ENCODE measurements at regions not wholly inside any gene's neighbourhood (a gene's known extent, or its start where the extent isn't known, plus 50 kb on each side); places are given as distances from the start of the nearest gene placed in this dataset.

GRCh38 chr7:112858838-112859237 lies 68.6 kb upstream of the TMEM168 start:
- Histone ChIP-seq H3K27ac (ENCODE audit: low read depth) (no peak overlapping the region), H3K9me2 (ENCODE audit: insufficient read depth) (no peaks in the 10 kb centered on the region), H3K79me2 (replicated peaks; ENCODE audit: insufficient read depth) (no peaks in the 10 kb centered on the region), H3K4me3 (no peak overlapping the region), H3F3A (replicated peaks; ENCODE audit: low read depth) (no peaks in the 10 kb centered on the region), H3K4me1 (ENCODE audit: insufficient read depth) (no peaks in the 10 kb centered on the region), H3K4me2 (no peak overlapping the region), H3K27me3 (ENCODE audit: insufficient read depth) (no peaks in the 10 kb centered on the region), H2AFZ (no peak overlapping the region), H4K20me1 (replicated peaks; ENCODE audit: insufficient read depth) (no peaks in the 10 kb centered on the region; the same call in 1 of the 2 replicates), H3K36me3 (ENCODE audit: insufficient read depth) (no peaks in the 10 kb centered on the region)
- Mint-ChIP-seq H3K27me3 (ENCODE audit: insufficient read depth, low read depth, poor library complexity) (peaks cover 2% of the 10 kb centered on the region), H3K27ac (no peak overlapping the region), H3K4me1 (no peaks in the 10 kb centered on the region), H3K9me3 (no peaks in the 10 kb centered on the region), H3K4me3 (no peak overlapping the region), H3K36me3 (ENCODE audit: low read depth) (peaks cover 1% of the 10 kb centered on the region; the same call in 1 of the 3 replicates)
- no peak for ATAC-seq
- no peak for DNase-seq (ENCODE audit: low spot score)
- no peak for TF ChIP-seq CREB1 (CRISPR knock-in tag; IDR thresholded peaks at IDR 0.05; ENCODE audit: low read depth)
- no peak for TF ChIP-seq EZH2phosphoT487 (IDR thresholded peaks at IDR 0.05; ENCODE audit: unreplicated experiment)
- no peak for TF ChIP-seq ZNF114 (CRISPR knock-in tag; IDR thresholded peaks at IDR 0.05)
- no peak for TF ChIP-seq POLR2AphosphoS5 (IDR thresholded peaks at IDR 0.05; ENCODE audit: low read depth)
- TF ChIP-seq ETS1 (IDR thresholded peaks at IDR 0.05), result no peak
- no peak for TF ChIP-seq NANOG (IDR thresholded peaks at IDR 0.05; ENCODE audit: borderline replicate concordance)
- TF ChIP-seq STAT1 (IDR thresholded peaks at IDR 0.05; ENCODE audit: unreplicated experiment), result no peak
- no peak for TF ChIP-seq ZNF331 (CRISPR knock-in tag; IDR thresholded peaks at IDR 0.05; ENCODE audit: low read depth)
- no peak for TF ChIP-seq EZH2 (IDR thresholded peaks at IDR 0.05; ENCODE audit: low read depth, unreplicated experiment)
- TF ChIP-seq, protein P1, sequence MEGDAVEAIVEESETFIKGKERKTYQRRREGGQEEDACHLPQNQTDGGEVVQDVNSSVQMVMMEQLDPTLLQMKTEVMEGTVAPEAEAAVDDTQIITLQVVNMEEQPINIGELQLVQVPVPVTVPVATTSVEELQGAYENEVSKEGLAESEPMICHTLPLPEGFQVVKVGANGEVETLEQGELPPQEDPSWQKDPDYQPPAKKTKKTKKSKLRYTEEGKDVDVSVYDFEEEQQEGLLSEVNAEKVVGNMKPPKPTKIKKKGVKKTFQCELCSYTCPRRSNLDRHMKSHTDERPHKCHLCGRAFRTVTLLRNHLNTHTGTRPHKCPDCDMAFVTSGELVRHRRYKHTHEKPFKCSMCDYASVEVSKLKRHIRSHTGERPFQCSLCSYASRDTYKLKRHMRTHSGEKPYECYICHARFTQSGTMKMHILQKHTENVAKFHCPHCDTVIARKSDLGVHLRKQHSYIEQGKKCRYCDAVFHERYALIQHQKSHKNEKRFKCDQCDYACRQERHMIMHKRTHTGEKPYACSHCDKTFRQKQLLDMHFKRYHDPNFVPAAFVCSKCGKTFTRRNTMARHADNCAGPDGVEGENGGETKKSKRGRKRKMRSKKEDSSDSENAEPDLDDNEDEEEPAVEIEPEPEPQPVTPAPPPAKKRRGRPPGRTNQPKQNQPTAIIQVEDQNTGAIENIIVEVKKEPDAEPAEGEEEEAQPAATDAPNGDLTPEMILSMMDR (conservative IDR thresholded peaks at IDR 0.05; ENCODE audit: low read depth in 2 of 2), result no peak
- TF ChIP-seq JUNB (IDR thresholded peaks at IDR 0.05; ENCODE audit: unreplicated experiment), result no peak
- TF ChIP-seq, protein P2, sequence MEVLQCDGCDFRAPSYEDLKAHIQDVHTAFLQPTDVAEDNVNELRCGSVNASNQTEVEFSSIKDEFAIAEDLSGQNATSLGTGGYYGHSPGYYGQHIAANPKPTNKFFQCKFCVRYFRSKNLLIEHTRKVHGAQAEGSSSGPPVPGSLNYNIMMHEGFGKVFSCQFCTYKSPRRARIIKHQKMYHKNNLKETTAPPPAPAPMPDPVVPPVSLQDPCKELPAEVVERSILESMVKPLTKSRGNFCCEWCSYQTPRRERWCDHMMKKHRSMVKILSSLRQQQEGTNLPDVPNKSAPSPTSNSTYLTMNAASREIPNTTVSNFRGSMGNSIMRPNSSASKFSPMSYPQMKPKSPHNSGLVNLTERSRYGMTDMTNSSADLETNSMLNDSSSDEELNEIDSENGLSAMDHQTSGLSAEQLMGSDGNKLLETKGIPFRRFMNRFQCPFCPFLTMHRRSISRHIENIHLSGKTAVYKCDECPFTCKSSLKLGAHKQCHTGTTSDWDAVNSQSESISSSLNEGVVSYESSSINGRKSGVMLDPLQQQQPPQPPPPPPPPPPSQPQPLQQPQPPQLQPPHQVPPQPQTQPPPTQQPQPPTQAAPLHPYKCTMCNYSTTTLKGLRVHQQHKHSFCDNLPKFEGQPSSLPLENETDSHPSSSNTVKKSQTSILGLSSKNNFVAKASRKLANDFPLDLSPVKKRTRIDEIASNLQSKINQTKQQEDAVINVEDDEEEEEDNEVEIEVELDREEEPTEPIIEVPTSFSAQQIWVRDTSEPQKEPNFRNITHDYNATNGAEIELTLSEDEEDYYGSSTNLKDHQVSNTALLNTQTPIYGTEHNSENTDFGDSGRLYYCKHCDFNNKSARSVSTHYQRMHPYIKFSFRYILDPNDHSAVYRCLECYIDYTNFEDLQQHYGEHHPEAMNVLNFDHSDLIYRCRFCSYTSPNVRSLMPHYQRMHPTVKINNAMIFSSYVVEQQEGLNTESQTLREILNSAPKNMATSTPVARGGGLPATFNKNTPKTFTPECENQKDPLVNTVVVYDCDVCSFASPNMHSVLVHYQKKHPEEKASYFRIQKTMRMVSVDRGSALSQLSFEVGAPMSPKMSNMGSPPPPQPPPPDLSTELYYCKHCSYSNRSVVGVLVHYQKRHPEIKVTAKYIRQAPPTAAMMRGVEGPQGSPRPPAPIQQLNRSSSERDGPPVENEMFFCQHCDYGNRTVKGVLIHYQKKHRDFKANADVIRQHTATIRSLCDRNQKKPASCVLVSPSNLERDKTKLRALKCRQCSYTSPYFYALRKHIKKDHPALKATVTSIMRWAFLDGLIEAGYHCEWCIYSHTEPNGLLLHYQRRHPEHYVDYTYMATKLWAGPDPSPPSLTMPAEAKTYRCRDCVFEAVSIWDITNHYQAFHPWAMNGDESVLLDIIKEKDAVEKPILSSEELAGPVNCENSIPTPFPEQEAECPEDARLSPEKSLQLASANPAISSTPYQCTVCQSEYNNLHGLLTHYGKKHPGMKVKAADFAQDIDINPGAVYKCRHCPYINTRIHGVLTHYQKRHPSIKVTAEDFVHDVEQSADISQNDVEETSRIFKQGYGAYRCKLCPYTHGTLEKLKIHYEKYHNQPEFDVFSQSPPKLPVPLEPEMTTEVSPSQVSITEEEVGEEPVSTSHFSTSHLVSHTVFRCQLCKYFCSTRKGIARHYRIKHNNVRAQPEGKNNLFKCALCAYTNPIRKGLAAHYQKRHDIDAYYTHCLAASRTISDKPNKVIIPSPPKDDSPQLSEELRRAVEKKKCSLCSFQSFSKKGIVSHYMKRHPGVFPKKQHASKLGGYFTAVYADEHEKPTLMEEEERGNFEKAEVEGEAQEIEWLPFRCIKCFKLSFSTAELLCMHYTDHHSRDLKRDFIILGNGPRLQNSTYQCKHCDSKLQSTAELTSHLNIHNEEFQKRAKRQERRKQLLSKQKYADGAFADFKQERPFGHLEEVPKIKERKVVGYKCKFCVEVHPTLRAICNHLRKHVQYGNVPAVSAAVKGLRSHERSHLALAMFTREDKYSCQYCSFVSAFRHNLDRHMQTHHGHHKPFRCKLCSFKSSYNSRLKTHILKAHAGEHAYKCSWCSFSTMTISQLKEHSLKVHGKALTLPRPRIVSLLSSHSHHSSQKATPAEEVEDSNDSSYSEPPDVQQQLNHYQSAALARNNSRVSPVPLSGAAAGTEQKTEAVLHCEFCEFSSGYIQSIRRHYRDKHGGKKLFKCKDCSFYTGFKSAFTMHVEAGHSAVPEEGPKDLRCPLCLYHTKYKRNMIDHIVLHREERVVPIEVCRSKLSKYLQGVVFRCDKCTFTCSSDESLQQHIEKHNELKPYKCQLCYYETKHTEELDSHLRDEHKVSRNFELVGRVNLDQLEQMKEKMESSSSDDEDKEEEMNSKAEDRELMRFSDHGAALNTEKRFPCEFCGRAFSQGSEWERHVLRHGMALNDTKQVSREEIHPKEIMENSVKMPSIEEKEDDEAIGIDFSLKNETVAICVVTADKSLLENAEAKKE (CRISPR knock-in tag; IDR thresholded peaks at IDR 0.05), result no peak
- no peak for TF ChIP-seq REST (IDR thresholded peaks at IDR 0.05; ENCODE audit: unreplicated experiment)

All from GM23338 (cell line).